Activated B cell treated with CpG ODN at 0.5 μM for 24 hours (primary cell): ENCODE measurements at regions not wholly inside any gene's neighbourhood (a gene's known extent, or its start where the extent isn't known, plus 50 kb on each side); places are given as distances from the start of the nearest gene placed in this dataset.

Source experiments
- ATAC-seq: fragments of 200-7000 bp; cut with Tn5 transposase; one replicate; pipeline ENCODE4 v1.10.0; 2021; ENCODE audit warnings: low read depth, mild to moderate bottlenecking, moderate library complexity
- CTCF ChIA-PET: fragments of 350-600 bp; sonication (Branson Sonifier 250); formaldehyde crosslinking; loops from one replicate; lab custom pipeline; 2021; ENCODE audit warnings: antibody characterized with exemption; lab: Charles Lee
- POLR2A ChIA-PET: fragments of 350-600 bp; sonication (Branson Sonifier 250); formaldehyde crosslinking; loops from one replicate; lab custom pipeline; 2021; ENCODE audit warnings: antibody characterized with exemption; lab: Charles Lee
- DNase-seq: peaks from one replicate; pipeline ENCODE4 v3.0.0; 2022
- H3K27ac Mint-ChIP-seq: one replicate; pipeline ENCODE4 v1.8.0; 2020; ENCODE audit warnings: mixed read lengths
- H3K27me3 Mint-ChIP-seq: one replicate; pipeline ENCODE4 v1.8.0; 2021; ENCODE audit warnings: mixed read lengths
- H3K36me3 Mint-ChIP-seq: one replicate; pipeline ENCODE4 v1.8.0; 2021; ENCODE audit warnings: low read depth, mixed read lengths
- H3K4me1 Mint-ChIP-seq: one replicate; pipeline ENCODE4 v1.8.0; 2021; ENCODE audit warnings: mixed read lengths
- H3K4me3 Mint-ChIP-seq: one replicate; pipeline ENCODE4 v1.8.0; 2020; ENCODE audit warnings: mild to moderate bottlenecking, mixed read lengths
- H3K9me3 Mint-ChIP-seq: one replicate; pipeline ENCODE4 v1.8.0; 2020; ENCODE audit warnings: mixed read lengths
- CTCF ChIP-seq: fragments of 200-600 bp; IDR thresholded peaks from one replicate; pipeline ENCODE4 v1.8.0; 2022; ENCODE audit warnings: antibody characterized with exemption, mild to moderate bottlenecking
- intact Hi-C: fragments of 100-400 bp; cut with micrococcal nuclease; formaldehyde crosslinking; loops from one replicate; pipeline ENCODE4 v1.15.1; 2024

GRCh38 chr11:92071660-92072059 is 153.0 kb upstream of the FAT3 start:
- DNase-seq (no peak), ATAC-seq (no peak)
- no peaks in the 10 kb centered on the region for H3K27me3 Mint-ChIP-seq
- TF ChIP-seq CTCF: no peak
- CTCF ChIA-PET: no interaction called here
- H3K36me3 Mint-ChIP-seq: no peaks in the 10 kb centered on the region
- no peak overlapping the region for H3K27ac Mint-ChIP-seq
- intact Hi-C loops: loop anchor here (10.0 kb wide), 1 partner anchor 1387 kb away; no protein-coding TSS in a partner anchor
- H3K9me3 Mint-ChIP-seq: peaks cover 3% of the 10 kb centered on the region
- no peak overlapping the region for H3K4me3 Mint-ChIP-seq
- POLR2A ChIA-PET: no interaction called here
- no peaks in the 10 kb centered on the region for H3K4me1 Mint-ChIP-seq

GRCh38 chr11:92070026-92070889 is 154.4 kb upstream of the FAT3 start:
- no peak overlapping the region for H3K27ac Mint-ChIP-seq
- H3K27me3 Mint-ChIP-seq: no peaks in the 10 kb centered on the region

GRCh38 chr11:92067016-92067415 is 157.6 kb upstream of the FAT3 start:
- no peak for TF ChIP-seq CTCF
- Mint-ChIP-seq H3K27me3 (no peaks in the 10 kb centered on the region), H3K4me1 (no peaks in the 10 kb centered on the region), H3K27ac (no peak overlapping the region), H3K4me3 (no peak overlapping the region), H3K9me3 (peaks cover 3% of the 10 kb centered on the region), H3K36me3 (no peaks in the 10 kb centered on the region)
- ATAC-seq (no peak), DNase-seq (no peak)
- intact Hi-C loops: no loop called here
- CTCF ChIA-PET: no interaction called here
- POLR2A ChIA-PET: no interaction called here

More at GRCh38 chr11:92070026-92070889, 154.4 kb upstream of the FAT3 start:
- intact Hi-C loops: loop anchor here (10.0 kb wide), 1 partner anchor 1385 kb away; no protein-coding TSS in a partner anchor
- ChIA-PET POLR2A (no interaction called here), CTCF (no interaction called here)
- Mint-ChIP-seq H3K9me3 (peaks cover 3% of the 10 kb centered on the region), H3K4me1 (no peaks in the 10 kb centered on the region), H3K36me3 (no peaks in the 10 kb centered on the region), H3K4me3 (no peak overlapping the region)
- TF ChIP-seq CTCF: no peak
- no peak for DNase-seq
- ATAC-seq: no peak

DNA sequence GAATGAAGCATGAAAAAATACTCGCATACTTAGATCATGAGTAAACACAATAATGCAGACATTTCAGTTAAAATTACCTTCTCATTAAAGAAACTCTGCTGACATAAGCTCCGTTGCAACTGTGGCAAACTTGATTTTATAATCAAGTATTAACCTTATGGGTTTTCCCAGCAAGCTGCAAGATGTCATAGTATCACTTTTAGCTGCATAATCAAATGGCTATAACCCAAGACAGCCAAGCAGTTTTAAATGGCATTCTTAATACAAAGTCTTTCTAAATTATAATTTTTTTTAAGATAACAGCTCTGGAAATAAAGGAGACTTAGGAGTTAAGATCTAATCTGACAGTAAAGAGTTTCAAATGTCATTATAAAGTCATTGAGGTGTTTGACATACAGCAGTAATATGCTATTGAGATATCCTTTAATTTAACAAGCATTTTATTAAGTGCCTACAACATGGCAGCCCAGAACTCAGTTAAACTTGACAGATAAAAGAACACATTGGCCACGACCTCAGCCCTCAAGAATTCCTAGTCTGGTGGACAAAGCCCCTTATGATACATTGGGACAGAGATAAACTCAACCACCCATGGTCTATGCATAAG is 163.1 kb upstream of the FAT3 start:
- Mint-ChIP-seq H3K36me3 (no peaks in the 10 kb centered on the region), H3K4me3 (no peak overlapping the region), H3K27me3 (no peaks in the 10 kb centered on the region), H3K4me1 (no peaks in the 10 kb centered on the region), H3K27ac (no peak overlapping the region), H3K9me3 (no peaks in the 10 kb centered on the region)
- intact Hi-C loops: no loop called here
- no peak for ATAC-seq
- no peak for DNase-seq
- TF ChIP-seq CTCF: no peak
- POLR2A ChIA-PET: no interaction called here
- CTCF ChIA-PET: no interaction called here

- no peaks in the 10 kb centered on the region for H3K27me3 Mint-ChIP-seq
- ChIA-PET POLR2A (no interaction called here), CTCF (no interaction called here)
- no peaks in the 10 kb centered on the region for H3K4me1 Mint-ChIP-seq
- no peak overlapping the region for H3K27ac Mint-ChIP-seq
- intact Hi-C loops: no loop called here
- no peak for DNase-seq
- no peak for TF ChIP-seq CTCF
- ATAC-seq: no peak
- no peak overlapping the region for H3K4me3 Mint-ChIP-seq
- H3K36me3 Mint-ChIP-seq: no peaks in the 10 kb centered on the region
- H3K9me3 Mint-ChIP-seq: peaks cover 4% of the 10 kb centered on the region
These were observed 166.7 kb upstream of the FAT3 start for GRCh38 chr11:92057849-92058442.
